Vagina (tissue), 2 donors: ENCODE measurements at regions not wholly inside any gene's neighbourhood (a gene's known extent, or its start where the extent isn't known, plus 50 kb on each side); places are given as distances from the start of the nearest gene placed in this dataset.

ENCODE experiments used
- CTCF ChIP-seq, 3 experiments: fragments of 450-650 bp in 2 of 3; fragments of 200-600 bp in 1 of 3; sonication (generic) in 1 of 3; IDR thresholded peaks; one replicate each; pipeline ENCODE4 v1.5.1; 2017 to 2019; ENCODE audit warnings: antibody characterized with exemption in 3 of 3, mild to moderate bottlenecking in 2 of 3, moderate library complexity in 2 of 3
- POLR2A ChIP-seq, 2 donors: fragments of 450-650 bp; IDR thresholded peaks; one replicate each; pipeline ENCODE4 v1.6.1; 2017; ENCODE audit warnings: antibody characterized with exemption in 2 of 2, mild to moderate bottlenecking in 2 of 2, moderate library complexity in 2 of 2
- POLR2AphosphoS5 ChIP-seq, 2 donors: sonication (generic); formaldehyde crosslinking; IDR thresholded peaks; one replicate each; pipeline ENCODE4 v1.9.0; 2017; ENCODE audit warnings: antibody characterized with exemption in 2 of 2, mild to moderate bottlenecking in 2 of 2, low read depth in 1 of 2; ENCODE audit not compliant: insufficient read depth in 1 of 2

DNA sequence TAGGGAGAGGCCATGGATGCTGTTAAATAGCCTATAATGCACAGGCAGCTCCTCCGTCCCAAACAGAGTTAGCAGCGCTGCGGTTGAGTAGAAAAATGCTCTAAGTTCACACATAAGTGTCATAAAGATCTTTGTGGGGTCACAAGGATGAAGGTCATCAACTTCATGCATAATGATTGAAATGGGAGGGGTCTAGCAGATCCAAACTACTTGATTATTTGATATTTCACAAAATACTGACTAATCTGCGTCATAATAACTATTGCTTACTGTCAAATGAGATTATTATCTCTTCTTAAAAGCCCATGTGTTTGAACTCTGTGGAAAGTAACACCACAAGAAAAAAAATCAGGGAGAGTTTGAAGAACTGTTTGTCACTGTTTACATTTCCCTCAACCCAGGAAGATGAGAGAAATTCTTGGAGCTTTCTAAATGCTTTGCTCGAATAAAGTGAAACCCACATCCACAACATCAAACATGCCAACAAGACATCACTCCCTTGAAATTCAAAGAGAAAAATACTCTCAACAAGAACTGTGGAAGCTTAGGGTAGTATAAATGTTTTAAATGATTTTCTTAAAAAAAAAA, 50.5 kb upstream of the CREB1 start:
- TF ChIP-seq CTCF (IDR thresholded peaks at IDR 0.05) (no peak), POLR2AphosphoS5 (IDR thresholded peaks at IDR 0.05; ENCODE audit: insufficient read depth in 1 of 2, low read depth in 1 of 2) (no peak), POLR2A (IDR thresholded peaks at IDR 0.05) (no peak)
